Left lung (tissue), 4 donors: ENCODE measurements at regions not wholly inside any gene's neighbourhood (a gene's known extent, or its start where the extent isn't known, plus 50 kb on each side); places are given as distances from the start of the nearest gene placed in this dataset.

Experiments
- ATAC-seq: fragments of 200-7000 bp; cut with Tn5 transposase; one replicate; pipeline ENCODE4 v1.9.1; 2020; ENCODE audit warnings: moderate library complexity
- DNase-seq, 4 donors: peaks; one replicate each; pipeline ENCODE4 v3.0.0-alpha.2; 2013 to 2020
- H3K27ac ChIP-seq, 2 donors: fragments of 200-600 bp; sonication (generic) in 1 of 2; one replicate each; pipeline versions ENCODE4 v1.5.0 to v1.8.0; 2020 to 2021
- H3K27me3 ChIP-seq, 2 donors: fragments of 200-600 bp; sonication (generic) in 1 of 2; one replicate each; pipeline versions ENCODE4 v1.5.0 to v1.8.0; 2020 to 2021
- H3K36me3 ChIP-seq, 2 donors: fragments of 200-600 bp; sonication (generic) in 1 of 2; one replicate each; pipeline versions ENCODE4 v1.5.0 to v1.8.0; 2020 to 2021
- H3K4me1 ChIP-seq, 2 donors: fragments of 200-600 bp; one replicate each; pipeline ENCODE4 v1.8.0; 2021
- H3K4me3 ChIP-seq, 2 donors: fragments of 200-600 bp; sonication (generic) in 1 of 2; one replicate each; pipeline versions ENCODE4 v1.5.0 to v1.8.0; 2020 to 2021; ENCODE audit warnings: mild to moderate bottlenecking in 1 of 2
- H3K9me3 ChIP-seq, 2 donors: fragments of 200-600 bp; sonication (generic) in 1 of 2; one replicate each; pipeline versions ENCODE4 v1.5.0 to v1.8.0; 2020 to 2021
- intact Hi-C, 2 donors: fragments of 100-400 bp; cut with DNase I; formaldehyde crosslinking; loops; one replicate each; pipeline versions ENCODE4 v1.11.2 to v1.14.2; 2022
- TF ChIP-seq, protein P1 (sequence below), 2 donors: fragments of 200-600 bp; sonication (generic) in 1 of 2; IDR thresholded peaks; one replicate each; pipeline versions ENCODE4 v1.5.0 to v1.8.0; 2021; ENCODE audit warnings: antibody characterized with exemption in 2 of 2
- donor health status: DM: no; HTN: yes; CAD: no.
- donor health status: DM: no; HTN: no; CAD: no.

DNA sequence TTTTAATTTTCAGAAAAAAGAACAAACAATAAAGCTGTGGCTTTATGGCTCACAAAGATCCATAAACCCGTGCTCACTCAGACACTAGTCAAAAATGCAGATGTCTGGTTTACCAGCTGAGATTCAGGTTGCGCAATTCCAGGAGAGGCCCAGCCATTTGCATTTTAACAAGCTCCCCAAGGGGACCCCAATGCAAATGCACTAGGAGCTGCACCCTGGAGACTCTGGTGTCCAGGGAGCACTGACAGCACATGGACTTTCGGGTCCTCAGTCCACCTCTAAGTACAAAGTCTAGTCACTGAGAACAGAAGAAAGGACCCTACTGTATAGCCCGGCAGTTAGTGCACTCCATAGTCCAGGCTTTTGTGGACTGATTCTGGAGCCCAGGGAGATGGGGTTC lies 326.3 kb downstream of the MAF start:
- intact Hi-C loops, result no loop called here
- DNase-seq, result no peak
- no peak for ATAC-seq
- TF ChIP-seq, protein P1, sequence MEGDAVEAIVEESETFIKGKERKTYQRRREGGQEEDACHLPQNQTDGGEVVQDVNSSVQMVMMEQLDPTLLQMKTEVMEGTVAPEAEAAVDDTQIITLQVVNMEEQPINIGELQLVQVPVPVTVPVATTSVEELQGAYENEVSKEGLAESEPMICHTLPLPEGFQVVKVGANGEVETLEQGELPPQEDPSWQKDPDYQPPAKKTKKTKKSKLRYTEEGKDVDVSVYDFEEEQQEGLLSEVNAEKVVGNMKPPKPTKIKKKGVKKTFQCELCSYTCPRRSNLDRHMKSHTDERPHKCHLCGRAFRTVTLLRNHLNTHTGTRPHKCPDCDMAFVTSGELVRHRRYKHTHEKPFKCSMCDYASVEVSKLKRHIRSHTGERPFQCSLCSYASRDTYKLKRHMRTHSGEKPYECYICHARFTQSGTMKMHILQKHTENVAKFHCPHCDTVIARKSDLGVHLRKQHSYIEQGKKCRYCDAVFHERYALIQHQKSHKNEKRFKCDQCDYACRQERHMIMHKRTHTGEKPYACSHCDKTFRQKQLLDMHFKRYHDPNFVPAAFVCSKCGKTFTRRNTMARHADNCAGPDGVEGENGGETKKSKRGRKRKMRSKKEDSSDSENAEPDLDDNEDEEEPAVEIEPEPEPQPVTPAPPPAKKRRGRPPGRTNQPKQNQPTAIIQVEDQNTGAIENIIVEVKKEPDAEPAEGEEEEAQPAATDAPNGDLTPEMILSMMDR (IDR thresholded peaks at IDR 0.05), result no peak
- no peaks in the 10 kb centered on the region for H3K36me3 ChIP-seq
- H3K4me3 ChIP-seq, result no peak overlapping the region
- H3K27ac ChIP-seq, result no peak overlapping the region
- no peaks in the 10 kb centered on the region for H3K9me3 ChIP-seq
- H3K27me3 ChIP-seq, result no peaks in the 10 kb centered on the region
- H3K4me1 ChIP-seq, result no peaks in the 10 kb centered on the region

DNA sequence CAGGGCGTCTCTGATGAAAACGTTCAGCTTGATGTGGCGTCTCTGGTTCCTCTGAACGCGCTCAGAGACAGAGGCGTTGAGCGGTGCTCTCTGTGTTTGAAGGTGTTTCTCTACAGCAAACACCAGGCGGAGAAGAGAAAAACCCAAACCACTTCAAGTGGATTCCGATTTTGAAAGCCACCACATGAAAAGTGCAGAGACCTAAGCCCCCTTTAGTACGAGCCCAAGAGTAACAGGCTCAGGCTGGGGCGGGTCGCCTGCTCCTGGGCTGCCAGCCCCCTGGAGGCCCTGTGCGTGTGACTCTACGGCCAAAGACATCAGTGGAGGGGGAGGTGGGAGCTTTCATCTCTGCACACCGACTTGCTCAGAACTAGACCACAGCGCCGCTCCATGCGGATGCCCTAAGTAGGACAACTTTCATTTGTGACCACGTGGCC lies 328.4 kb downstream of the MAF start:
- no peaks in the 10 kb centered on the region for H3K9me3 ChIP-seq
- intact Hi-C loops, result no loop called here

DNA sequence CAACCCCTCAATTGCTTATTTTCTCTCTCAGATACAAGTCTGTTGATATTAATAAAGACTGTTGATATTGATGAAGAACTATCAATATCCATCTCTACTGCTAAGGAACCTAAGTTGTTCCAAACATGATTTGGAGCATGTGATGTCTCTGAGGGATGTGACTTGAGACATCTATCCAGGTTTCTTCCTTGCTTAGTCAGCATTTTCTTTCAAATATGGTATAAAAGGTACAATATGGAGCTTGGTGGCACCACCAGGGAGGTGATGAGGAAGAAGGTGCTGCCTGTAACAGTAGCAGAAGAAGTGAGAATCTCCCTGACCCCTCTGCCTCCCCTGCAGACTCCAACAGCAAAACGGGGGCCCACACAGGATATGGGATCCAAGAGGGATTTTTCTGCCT lies 329.0 kb downstream of the MAF start:
- intact Hi-C loops, result no loop called here
- Histone ChIP-seq H3K36me3 (no peaks in the 10 kb centered on the region), H3K9me3 (no peaks in the 10 kb centered on the region), H3K27ac (no peak overlapping the region), H3K4me1 (no peaks in the 10 kb centered on the region), H3K4me3 (no peak overlapping the region), H3K27me3 (no peaks in the 10 kb centered on the region)
- TF ChIP-seq, protein P1 (IDR thresholded peaks at IDR 0.05), result no peak
- ATAC-seq, result no peak
- DNase-seq, result no peak

More for the DNA sequence above, 328.4 kb downstream of the MAF start:
- TF ChIP-seq, protein P1 (IDR thresholded peaks at IDR 0.05), result no peak
- no peaks in the 10 kb centered on the region for H3K4me1 ChIP-seq
- ATAC-seq, result no peak
- H3K4me3 ChIP-seq, result no peak overlapping the region
- no peak overlapping the region for H3K27ac ChIP-seq
- H3K36me3 ChIP-seq, result no peaks in the 10 kb centered on the region
- peak in 1 of 4 donors; percentile 72 for DNase-seq
- no peaks in the 10 kb centered on the region for H3K27me3 ChIP-seq

DNA sequence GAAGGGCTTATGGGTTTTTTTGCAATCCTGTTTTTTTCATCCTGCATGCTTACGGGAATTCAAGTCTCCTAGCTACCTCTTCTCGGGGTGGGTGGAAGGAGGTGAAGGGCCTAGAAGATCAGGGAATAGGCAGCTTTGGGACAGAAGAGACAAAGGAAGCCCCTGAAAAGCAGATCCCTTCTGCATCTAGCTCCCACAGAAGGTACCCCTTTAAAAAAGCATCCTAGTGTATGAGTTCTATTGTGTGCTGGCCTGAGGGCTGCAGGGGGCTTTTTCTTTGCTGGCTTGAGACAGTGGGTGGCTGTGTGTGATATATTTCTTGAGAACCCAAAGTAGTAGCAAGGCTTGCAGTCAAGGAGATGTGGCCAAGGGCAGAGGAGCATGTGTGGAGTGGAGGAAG lies 330.5 kb downstream of the MAF start:
- no peak overlapping the region for H3K4me3 ChIP-seq
- no peak overlapping the region for H3K27ac ChIP-seq
- H3K9me3 ChIP-seq, result no peaks in the 10 kb centered on the region
- no peaks in the 10 kb centered on the region for H3K4me1 ChIP-seq
- no peak for ATAC-seq
- no peak for DNase-seq
- TF ChIP-seq, protein P1 (IDR thresholded peaks at IDR 0.05), result no peak
- no peaks in the 10 kb centered on the region for H3K27me3 ChIP-seq
- intact Hi-C loops, result no loop called here
- H3K36me3 ChIP-seq, result no peaks in the 10 kb centered on the region

DNA sequence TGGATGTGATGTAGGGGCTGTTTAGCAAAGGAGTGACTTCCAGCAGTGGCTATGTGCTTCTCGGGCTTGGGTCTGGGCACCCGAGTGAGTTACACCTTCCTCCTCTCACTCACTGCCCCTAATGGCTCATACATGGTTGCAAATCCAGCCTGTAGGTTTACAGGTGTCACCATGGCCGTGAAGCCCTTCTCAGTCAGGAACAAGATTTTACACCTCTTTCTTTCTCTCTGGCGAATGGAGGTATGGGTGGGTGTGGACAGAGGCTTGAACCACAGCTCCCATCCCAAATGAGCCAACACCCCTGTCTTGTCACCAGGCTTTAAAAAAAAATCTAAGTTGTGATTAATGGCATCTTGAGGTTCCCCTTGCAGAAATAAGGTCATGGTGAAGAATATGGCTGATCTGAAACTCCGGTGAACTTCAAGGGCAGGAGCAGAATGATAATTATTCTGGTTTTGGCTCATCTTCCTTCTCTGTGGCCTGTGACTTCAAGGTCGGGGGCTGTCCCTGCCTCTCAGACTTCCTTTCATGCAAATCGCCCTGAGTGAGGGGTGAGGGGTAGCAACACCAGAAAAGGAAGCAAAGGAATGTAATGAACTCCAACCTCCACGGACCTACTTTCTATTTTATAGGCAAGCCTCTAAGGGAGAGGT lies 331.2 kb downstream of the MAF start:
- no peak for DNase-seq
- H3K4me1 ChIP-seq, result no peaks in the 10 kb centered on the region
- no peak overlapping the region for H3K27ac ChIP-seq
- no peaks in the 10 kb centered on the region for H3K27me3 ChIP-seq
- ATAC-seq, result no peak
- intact Hi-C loops, result no loop called here
- TF ChIP-seq, protein P1 (IDR thresholded peaks at IDR 0.05), result no peak
- no peak overlapping the region for H3K4me3 ChIP-seq
- H3K9me3 ChIP-seq, result no peaks in the 10 kb centered on the region
- H3K36me3 ChIP-seq, result no peaks in the 10 kb centered on the region
